HG03175 (cell line): ENCODE measurements at regions not wholly inside any gene's neighbourhood (a gene's known extent, or its start where the extent isn't known, plus 50 kb on each side); places are given as distances from the start of the nearest gene placed in this dataset.
"Not testable (repeated sequence)": the region's sequence is repeated elsewhere in the genome, so short reads cannot be mapped to it uniquely, and the experiment has no call there.

Source experiments
- ATAC-seq: cut with Tn5 transposase; IDR thresholded peaks from one replicate; pipeline ENCODE4 v1.9.1; 2021; ENCODE audit warnings: mild to moderate bottlenecking, moderate library complexity; ENCODE audit not compliant: unreplicated experiment

DNA sequence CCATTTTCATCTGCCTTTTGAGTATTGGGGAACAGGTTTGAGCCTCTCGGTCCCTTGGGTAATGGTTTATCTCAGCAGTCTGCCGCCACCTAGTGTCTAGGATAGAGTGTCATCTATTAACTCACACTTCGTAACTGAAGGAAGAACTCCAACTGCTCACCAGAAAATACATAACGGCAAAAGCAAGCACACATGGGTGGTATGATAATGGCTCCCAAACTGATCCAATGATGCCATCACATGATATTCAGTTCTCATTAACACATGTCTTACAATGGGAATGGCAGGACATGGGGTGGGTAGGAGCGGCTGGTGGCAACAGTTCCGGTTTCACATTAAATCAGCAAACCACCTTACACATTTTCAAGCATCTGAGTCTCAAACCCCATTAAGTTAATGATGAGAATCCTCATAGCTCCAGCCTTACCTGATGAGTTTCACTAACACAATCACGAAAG lies 110.7 kb upstream of the PHACTR1 start:
- peak; percentile 57 for ATAC-seq

DNA sequence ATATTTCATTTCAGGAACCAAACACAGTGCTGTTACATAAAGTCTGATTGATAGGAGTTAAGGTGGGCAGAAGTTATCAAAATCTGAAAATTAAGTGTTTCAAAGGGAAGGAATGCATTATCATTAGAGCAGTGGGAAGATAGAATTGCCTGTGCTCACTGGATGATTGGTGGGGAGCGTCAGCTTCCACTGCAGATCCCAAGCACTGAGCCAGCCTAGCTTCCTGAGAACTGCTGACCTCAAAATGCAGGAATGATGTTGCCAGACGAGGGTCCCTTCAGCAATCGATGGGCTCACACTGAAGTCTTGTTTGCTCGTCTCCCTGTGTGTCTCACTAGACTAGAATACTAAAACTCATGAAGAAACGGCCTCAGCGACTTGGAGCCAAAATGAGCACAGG lies 110.0 kb upstream of the PHACTR1 start:
- ATAC-seq = no peak

DNA sequence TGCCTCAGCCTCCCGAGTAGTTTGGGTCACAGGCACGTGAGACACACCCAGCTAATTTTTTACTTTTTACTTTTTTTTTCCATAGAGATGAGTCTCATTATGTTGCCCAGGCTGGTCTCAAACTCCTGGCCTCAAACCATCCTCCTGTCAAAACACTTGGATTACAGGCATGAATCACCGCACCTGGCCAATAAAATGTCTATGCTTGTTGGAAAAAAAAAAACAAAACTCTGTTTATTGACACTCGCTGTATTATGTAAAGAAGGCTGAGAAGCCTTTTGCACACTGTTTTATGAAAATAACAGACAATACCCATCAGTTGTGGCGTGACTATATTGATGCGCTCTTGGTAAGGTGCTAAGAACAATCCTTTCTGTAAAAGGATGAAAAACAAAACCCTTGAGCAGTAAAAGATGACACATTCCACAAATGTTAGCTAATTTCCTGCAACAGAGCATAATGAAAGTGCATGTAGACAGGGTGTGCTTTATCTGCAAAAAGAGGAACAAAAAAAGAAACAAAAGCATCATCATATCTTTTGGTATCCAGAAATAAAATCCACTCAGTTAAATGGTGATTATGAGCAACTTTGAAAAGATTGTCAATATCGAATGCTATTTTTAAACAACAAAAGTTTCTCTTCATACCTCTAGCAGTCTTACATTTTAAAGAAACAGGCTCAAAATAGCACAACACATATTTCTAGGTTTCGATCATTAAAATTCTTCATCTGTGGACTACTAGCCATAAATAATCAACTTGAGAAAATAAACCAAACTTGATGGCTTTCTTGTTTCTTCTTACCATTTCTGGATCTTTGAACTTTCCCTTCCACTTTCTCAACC lies 108.3 kb upstream of the PHACTR1 start:
- ATAC-seq = peak; percentile 69

DNA sequence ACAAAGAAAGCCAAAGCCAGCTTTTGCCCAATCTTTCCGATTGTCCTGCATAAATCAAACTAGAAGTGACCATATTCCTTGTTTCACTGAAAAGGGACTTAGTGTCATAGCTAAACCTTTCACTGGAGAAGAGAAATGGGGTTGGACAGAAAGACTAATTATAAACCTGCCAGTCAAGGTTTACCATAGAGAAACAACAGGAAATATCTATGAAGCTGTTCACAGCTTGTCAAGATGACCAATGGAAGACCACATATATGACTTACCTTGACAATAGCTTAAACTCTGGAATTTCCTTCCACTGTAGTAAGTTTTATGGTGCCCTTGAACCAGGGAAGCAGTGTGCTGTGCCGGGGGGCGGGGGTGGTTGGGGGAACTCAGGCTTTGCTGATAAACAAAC lies 107.7 kb upstream of the PHACTR1 start:
- peak; percentile 26 for ATAC-seq

DNA sequence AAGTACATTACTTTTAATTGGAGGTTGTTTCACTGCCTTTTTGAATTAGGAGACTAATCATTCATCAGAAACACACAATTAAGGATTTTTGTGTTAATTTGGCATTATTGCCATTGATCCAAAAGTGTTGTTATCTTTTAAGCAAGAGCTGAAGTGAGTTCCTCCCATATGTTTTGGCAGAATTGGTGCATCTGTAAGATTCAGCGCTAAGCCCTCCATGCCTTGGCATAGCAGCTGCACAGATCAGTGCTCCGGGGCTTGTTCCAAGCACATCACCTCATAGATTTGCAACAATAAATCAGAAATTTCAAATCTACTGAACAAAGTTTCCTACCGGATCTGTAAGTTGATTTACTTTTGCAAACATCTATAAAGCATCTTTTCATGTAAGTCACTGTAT lies 106.8 kb upstream of the PHACTR1 start:
- no peak for ATAC-seq

DNA sequence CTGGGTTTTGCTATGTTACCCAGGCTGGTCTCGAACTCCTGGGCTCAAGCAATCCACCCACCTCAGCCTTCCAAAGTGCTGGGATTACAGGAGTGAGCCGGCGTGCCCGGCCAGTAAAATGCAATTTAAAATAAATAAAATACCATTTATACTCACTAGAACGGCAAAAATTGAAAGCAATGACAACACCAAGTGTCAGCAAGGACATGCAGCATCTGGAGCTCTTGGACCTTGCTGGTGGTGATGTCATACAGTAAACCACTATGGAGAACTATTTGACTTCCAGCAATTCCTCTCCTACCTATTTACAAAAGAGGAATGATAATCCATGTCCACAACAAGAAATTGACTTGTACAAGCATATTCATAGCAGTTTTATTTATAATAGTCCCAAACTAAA lies 105.7 kb upstream of the PHACTR1 start:
- ATAC-seq = no peak

DNA sequence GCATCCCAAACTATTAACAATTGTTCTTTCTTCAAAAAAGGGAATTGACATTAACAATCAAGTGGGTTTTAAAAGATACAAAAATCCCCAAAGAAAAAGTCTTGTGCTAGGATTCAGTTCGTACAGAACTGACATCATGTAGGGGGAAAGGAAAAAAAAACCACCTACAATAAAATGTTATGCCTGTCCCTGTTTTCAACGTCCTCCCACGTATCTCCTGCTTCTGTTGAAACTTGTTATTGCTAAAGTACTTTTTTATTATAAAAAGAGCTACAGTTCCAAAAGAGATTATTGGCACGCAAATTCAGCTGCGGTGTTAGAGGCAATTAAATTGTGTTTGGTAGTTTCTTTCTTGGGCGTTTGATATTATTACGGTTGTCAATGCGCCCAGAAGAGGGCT lies 102.8 kb upstream of the PHACTR1 start:
- ATAC-seq = no peak

DNA sequence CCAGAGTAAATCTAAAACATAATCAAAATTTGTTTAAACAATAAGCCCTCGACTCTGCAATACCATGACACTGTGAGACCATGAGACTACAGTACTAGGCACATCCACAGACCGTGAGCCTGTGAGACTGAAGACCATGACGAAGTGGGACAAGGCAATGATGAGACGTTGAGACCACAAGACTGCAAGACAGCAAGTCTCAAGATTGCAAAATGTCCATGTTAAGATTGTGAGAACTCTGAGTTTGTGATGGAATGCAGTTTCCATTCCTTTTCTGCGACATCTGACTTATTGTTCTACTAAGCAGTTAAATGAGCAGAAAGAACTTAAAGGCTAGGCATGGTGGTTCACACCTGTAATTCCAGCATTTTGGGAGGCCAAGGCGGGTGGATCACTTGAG lies 102.1 kb upstream of the PHACTR1 start:
- no peak for ATAC-seq

DNA sequence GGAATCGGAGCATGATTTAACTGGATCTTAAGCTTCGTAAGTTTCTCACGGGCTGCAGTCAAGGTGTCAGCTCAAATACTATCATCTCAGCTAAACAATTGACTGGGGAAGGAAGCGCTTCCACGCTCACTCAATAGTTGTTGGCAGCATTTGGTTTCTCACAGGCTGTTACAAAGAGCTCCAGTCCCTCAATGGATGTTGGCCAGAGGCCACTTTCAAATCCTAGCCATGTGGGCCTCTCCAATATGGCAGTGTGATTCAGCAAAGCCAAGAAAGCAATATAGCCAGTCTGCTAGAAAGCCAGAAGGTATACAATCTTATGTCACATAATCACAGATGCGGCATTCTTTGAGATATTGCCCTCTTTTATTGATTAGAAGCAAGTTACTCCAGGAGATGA lies 98.3 kb upstream of the PHACTR1 start:
- no peak for ATAC-seq

DNA sequence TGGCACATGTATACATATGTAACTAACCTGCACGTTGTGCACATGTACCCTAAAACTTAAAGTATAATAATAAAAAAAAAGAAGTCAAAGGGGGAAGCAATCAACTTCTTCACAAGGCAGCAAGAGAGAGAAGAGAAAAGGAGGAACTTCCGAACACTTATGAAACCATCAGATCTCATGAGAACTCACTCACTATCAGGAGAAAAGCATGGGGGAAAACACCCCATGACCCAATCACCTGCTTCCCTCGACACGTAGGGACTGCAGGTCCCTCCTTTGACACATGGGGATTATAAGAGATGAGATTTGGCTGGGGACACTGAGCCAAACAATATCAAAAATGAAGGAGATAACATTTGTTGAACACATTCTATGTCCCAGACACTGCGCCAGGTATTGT lies 94.8 kb upstream of the PHACTR1 start:
- ATAC-seq = no peak

DNA sequence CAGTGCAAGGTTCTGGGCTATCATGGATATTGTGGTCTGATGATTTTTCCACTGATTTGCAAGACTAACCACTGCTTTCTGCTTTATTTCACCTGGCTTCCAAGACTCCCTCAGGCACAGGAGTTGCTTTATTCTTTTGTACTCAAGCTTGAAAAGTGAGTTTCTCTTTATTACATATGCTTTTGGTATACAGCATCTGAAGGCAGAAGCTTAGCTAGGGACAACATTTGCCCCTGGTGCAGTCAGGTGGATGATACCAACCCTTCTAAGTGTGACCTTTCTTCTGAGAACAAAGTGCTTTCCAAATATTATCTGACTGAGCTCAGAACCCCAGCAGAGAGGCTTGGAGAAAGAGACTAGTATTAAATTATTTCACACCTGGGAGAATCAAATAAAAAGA lies 94.0 kb upstream of the PHACTR1 start:
- no peak for ATAC-seq

DNA sequence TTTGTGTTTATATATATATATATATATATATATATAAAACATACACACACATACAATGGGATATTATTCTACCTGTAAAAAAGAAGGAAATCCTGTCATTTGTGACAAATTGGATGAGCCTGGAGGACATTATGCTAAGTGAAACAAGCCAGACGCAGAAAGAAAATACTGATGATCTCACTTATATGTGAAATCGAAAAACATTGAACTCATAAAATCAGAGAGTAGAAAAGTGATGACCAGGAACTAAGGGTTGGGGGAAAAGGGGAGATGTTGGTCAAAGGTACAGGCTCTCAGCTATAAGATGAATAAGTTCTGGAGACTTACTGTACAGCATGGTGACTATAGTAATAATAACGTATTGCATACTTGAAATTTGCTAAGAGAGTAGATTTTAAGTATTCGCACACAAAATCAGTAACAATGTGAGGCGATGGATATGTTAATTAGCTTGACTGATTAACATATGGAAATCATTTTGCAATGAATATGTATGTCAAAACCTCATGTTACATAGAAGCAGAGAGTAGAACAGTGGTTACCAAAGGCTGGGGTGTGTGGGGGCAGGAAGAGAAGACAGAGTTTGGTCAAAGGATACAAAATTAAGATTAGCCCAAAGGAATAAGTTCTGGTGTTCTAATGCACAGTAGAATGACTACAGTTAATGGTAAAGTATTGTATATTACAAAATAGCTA lies 92.3 kb upstream of the PHACTR1 start:
- ATAC-seq = no peak

DNA sequence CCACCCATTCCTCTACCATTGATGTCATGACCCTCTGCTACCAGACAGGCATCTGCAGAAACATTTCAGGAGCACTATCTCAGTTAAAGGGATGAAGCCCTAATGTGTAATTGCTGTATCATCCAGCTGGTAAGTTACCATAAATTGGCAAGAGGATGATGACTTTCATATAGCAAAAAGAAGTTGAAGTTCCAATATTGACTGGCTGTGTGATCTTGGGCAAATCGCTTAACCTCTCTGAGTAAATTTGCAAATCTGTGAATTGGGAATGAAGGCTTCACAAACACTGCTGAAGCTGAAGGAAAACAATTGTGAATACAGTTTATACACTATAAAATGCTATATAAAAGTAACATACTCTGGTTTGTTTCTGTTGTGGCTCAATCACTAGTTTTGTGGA lies 89.5 kb upstream of the PHACTR1 start:
- ATAC-seq = no peak

DNA sequence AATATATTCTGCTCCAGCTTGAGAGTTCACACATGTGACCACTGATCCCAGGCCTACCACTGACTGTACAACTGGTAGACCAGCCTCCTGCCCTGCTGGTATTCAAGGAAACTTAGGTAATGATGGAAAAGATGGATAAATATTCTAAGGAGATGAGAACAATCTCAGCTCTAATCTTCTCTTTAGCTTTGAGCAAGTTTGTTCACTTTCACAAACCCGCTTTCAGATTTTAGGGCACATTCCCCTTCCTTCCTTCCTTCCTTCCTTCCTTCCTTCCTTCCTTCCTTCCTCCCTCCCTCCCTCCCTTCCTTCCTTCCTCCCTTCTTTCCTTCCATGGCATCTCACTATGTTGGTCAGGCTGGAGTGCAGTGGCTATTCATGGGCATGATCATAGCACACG lies 88.2 kb upstream of the PHACTR1 start:
- ATAC-seq = no peak

DNA sequence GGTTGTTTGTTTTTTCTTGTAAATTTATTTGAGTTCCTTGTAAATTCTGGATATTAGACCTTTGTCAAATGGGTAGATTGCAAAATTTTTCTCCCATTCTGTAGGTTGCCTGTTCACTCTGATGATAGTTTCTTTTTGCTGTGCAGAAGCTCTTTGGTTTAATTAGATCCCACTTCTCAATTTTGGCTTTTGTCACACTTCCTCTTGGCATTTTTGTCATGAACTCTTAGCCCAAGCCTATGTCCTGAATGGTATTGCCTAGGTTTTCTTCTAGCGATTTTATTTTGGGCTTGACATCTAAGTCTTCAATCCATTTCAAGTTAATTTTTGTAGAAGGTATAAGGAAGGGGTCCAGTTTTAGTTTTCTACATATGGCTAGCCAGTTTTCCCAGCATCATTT lies 82.8 kb upstream of the PHACTR1 start:
- ATAC-seq = not testable (repeated sequence)

DNA sequence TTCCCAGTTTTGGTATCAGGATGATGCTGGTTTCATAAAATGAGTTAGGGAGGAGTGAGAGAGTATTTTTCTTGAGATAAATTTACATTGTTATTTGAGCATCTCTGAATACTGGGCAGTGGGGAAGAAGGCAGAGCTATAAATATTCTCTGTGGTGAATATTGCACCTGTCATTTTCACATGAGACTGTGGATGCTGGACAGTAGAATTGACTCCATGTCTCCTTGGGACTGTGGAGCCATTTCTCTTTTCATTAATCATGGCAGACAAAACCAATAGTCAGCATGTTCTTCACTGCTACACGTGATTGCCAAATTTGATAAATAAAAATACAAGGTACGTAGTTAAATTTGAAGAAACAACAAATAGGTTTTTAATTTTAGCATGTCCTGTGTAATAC lies 81.2 kb upstream of the PHACTR1 start:
- no peak for ATAC-seq

DNA sequence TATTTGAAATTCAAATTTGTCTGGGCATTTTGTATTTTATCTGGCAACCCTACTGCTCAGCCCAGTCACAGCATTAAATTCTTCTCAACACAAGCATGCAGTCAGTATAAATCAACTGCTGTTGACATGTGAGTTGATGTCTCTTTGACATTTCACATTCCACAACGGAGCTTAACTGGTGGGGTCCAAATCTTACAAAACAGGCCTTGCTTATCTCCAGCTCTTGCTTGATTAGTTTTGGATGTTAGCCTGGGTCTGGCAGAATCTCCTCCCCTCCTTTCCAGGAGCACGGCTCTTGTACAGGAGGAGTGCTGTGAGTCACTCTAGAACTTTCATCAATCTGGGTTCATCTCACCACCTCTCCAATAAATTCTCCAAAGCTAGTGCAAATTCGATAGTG lies 80.8 kb upstream of the PHACTR1 start:
- ATAC-seq = no peak

DNA sequence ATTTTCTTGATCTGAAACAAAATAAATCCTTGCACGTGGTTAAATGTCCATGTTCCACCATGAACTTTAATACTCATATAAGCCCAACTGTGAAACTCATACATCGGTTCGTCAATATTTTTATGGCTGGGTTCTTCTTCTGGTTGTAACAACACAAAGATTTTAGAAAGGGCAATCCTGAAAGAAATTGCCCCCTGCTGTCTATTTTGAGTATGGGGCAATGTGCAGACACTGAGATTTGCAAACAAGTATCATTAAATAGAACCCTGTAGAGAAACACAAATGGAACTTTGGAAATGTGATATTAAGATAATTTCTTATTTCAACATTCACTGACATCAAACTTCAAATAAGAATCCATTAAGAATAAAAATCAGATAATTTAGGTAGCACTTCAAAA lies 80.2 kb upstream of the PHACTR1 start:
- no peak for ATAC-seq

DNA sequence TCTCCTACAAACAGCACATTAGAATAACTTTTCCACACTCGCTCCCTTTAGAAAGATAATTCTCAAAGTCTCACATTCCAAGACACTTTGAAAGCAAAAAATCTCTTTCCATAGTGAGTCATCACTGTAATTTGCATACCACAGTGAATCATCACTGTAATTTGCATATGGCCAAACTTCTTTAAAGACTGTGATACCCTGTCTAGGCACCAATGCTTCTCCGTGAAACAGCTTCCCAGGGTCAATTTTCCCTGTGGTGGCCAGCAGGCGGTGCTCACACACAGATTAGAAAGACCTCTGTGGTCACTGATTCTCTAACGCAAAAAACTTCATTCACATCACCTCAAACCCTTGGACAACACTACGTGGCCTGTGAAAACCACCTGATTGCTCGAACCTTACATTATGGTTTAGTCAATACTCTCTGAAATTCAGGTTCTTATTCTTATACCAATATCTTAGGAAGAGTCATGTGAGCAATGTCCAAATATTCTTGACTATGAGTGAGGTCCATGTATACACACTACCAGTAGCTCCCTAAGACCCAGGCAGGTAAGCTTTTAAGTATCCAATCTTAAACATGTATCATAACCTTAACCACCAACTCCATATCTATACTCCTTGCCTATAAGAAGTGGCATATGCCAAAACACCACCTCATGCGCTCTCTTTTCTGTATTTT lies 78.5 kb upstream of the PHACTR1 start:
- peak; percentile 72 for ATAC-seq

DNA sequence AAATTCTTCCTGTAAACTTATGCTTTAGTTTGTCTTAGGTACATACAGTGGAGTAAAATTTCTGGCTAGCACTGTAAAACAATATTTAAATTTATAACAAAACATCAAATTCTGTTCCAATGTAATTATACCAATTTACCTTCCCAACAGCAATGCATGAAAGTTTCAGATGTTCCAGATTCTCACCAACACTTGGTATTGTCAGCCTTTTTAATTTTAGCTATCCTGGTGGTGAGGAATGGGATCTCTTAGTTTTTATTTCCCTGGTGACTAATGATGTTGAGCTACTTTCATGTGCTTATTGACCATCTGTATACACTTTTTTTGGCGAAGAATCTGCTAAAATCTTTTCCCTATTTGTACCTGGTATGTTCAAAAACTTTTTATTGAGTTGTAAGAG lies 76.1 kb upstream of the PHACTR1 start:
- ATAC-seq = no peak

DNA sequence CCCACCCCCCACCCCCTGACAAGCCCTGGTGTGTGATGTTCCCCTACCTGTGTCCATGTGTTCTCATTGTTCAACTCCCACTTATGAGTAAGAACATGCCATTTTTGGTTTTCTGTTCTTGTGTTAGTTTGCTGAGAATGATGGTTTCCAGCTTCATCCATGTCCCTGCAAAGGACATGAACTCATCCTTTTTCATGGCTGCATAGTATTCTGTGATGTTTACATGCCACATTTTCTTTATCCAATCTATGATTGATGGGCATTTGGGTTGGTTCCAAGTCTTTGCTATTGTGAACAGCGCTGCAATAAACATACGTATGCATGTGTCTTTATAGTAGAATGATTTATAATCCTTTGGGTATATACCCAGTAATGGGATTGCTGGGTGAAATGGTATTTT lies 74.8 kb upstream of the PHACTR1 start:
- ATAC-seq = not testable (repeated sequence)

DNA sequence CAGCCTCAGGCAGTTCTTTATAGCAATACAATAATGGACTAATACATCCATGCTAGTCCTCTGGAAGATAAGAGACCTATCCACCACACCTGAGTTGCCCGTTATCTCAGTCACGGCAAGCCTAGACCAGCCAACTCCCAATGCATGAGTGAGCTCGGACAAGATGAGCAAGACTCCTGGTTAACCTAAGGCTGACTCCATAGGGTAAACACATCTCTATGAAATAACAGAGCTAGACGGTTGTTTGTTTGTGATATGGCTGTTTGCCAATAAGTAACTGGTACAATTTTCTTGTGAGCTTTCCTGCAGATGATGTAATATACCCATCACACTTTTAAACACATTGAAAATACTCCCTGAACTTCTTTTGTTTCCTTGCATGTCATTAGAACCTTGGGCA lies 70.6 kb upstream of the PHACTR1 start:
- no peak for ATAC-seq
